ENCODE measurements at regions not wholly inside any gene's neighbourhood (a gene's known extent, or its start where the extent isn't known, plus 50 kb on each side); places are given as distances from the start of the nearest gene placed in this dataset.

GRCh38 chr12:63090716-63091115, 60.3 kb downstream of the AVPR1A start:
- no peak for DNase-seq

DNA sequence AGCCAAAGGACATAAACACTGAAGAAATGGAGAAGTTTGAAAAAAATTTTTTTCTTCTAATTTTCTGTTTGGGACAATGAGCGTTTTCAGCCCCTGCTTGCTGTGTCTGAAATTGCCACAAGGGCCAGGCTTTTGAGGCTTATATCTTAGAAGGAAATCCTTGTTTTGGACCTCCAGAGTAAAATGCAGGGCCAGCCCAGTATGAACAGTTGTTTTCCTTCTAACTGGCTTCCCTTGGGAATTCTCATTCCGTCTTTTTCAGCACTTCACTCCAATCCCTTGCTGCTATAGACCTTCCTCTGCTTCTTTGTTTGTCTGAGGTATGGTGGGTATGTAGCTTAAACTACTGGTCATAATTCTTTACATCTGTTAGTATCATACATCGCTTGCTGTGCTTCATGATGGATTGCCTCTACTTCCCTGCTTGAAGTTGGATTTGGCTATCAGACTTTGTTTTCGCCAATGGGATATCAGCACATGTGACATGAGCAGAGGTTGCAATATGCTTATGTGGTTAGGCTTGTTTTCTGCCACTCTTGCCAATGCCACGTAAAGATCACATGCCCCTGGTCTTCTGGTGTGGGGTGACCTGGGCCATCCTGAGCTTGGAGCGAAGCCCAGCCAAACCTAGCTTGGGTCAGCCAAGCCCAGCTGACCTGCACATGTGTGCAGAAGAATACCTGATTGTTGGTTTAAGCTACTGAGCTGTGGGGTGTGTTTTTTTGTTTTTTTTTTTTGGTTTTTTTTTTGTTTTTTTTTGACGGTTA, 64.7 kb downstream of the AVPR1A start:
- DNase-seq = no peak

GRCh38 chr12:63085120-63085519, 65.9 kb downstream of the AVPR1A start:
- no peak for DNase-seq

DNA sequence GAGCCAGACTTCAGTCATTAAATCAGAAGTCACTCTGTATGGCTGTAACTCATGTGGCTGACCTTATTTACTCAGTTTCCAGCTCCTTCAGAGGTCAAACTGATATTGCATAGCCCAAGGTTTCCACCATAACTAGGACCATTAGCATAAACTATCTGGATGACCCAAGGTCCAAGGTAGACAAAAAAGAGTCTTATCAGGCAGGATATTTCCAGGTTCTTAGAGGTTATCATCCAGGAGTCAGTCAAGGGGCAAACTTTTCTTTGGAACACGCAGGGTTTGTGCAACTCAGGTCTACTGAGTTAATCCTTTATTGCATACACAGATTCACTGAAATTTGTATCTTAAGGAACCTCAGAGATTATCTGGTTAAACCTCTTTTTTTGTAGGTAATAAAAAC, 66.5 kb downstream of the AVPR1A start:
- DNase-seq = no peak

GRCh38 chr12:63083046-63083445, 68.0 kb downstream of the AVPR1A start:
- no peak for DNase-seq

DNA sequence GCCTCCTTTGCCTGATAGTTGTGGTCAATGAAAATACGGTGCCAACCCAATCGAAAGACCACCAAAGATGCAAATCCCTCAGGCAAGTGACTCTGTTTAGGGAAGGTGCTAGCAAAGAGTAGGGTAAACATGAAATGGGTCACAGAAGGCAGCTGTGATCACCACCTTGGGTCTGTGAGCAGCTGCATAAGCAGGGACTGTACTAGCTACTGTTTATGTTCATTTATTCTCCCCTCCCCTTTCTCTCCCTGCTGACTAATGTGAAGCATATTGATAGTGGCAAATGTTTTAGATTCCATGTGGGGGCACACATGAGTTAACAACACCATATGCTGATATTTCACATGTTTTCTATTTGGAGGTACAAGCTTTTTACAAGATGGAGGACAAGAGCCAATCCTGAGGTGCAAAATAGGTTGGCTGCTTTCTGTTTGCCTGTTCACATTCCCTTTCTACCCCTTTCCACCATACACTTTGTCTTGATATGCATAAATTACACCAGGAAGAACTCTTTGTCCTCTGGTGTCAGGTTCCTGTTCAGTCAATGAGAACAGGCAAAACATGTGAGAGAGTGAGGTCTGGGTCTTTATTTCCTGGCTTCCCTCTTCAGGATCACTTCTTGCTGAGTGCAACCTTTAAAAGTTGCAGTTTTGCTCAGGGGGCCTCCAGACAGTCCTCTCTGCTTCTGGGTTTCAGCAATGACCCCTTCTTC, 71.1 kb downstream of the AVPR1A start:
- DNase-seq = no peak

- DNase-seq = no peak
Measured at GRCh38 chr12:63078906-63079305, 72.1 kb downstream of the AVPR1A start.

GRCh38 chr12:63075376-63076060, 75.5 kb downstream of the AVPR1A start:
- DNase-seq = no peak

DNA sequence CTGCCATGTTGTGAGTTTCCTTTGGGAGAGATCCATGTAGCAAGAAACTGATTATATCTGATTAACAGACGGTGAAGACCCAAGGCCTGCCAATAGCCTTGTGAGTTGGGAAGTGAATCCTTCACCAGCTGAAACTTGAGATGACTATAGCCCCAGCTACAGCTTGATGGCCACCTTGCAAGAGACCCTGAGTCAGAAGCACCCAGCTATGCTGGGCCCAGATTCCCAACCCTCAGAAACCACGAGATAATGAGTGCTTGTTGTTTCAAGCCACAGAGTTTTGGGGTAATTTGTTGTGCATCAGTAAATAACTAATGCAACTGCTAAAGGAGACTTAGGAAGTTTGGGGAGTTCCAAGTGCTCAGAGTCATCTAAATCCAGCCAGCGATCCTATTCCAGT, 80.3 kb downstream of the AVPR1A start:
- DNase-seq = no peak

DNA sequence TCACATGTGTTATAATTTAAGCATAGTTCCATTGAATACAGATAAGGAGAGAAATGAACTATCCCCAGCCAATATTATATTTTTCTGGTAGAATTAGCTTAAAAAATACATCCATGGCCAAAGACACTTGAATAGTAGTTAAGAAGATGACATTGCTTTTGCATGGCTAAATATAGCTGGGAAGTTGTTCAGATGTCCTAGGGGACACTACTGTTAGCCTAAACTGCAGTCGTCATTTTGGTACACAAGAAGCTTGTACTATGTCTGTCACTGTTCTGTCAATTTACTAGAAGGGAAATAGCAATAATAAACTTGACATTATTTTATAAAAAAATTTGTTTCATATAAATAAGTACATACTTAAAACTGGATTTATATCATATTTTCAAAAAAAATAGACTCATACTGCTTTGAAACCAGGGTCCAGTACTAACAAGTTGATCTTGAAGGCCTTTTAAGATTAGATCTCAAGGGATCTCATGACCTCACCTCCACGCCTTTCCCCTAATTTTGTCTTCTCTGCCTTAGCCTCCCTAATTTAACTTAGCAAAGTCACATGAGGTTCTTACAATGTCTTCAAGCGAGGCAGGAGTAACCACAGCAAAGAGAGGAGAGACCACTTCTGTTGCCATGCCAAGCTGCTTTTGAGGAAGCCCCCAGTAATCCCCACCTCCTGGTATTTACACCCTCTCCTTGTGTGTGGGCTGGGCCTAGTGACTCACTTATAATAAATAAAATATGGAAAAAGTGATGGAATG, 81.0 kb downstream of the AVPR1A start:
- no peak for DNase-seq

- peak; percentile 34 for DNase-seq
Measured at GRCh38 chr12:63068857-63069442, 82.1 kb downstream of the AVPR1A start.

DNA sequence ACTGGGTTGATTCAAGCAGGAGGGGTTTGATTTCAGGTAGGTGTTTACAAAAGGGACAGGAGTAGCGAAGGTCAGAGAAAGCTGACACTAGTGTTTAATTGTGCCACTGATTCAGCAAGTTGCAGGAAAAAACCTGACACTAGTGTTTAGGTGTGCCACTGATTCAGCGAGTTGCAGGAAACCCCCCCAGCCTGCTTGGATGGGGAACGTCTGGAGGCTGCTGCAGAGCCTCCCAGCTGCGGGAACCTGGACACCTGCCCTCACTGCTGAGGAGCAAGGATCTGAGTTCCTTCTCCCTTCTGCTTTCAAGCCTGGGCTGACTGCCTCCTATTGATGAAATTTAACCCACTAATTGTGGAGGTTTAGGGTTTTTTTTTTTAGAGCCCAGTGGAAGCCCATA, 84.2 kb downstream of the AVPR1A start:
- no peak for DNase-seq

GRCh38 chr12:63066136-63066535, 84.9 kb downstream of the AVPR1A start:
- DNase-seq = no peak

DNA sequence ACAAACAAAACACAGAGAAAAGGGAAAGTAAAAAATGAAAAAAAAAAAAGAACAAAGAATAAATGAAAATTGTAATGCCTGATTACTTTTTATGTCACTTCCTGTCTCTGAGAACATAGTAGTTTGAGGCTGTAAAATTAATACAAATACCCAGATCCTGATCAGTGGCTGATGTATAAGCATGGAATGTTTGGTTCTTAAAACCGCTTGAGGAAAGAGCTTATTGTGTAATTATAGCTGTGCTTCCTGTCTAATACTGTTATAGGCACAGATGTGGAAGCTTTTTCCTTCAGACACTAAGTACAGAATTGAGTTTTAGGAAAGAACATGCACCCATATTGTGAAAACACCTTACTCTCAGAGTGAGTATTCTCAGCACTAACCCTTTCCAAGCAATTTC, 86.9 kb downstream of the AVPR1A start:
- DNase-seq = no peak

GRCh38 chr12:63056649-63057048, 94.4 kb downstream of the AVPR1A start:
- DNase-seq = no peak

- no peak for DNase-seq
Measured at GRCh38 chr12:63052696-63053095, 98.3 kb downstream of the AVPR1A start.

GRCh38 chr12:63047146-63047545, 103.9 kb downstream of the AVPR1A start:
- no peak for DNase-seq

DNA sequence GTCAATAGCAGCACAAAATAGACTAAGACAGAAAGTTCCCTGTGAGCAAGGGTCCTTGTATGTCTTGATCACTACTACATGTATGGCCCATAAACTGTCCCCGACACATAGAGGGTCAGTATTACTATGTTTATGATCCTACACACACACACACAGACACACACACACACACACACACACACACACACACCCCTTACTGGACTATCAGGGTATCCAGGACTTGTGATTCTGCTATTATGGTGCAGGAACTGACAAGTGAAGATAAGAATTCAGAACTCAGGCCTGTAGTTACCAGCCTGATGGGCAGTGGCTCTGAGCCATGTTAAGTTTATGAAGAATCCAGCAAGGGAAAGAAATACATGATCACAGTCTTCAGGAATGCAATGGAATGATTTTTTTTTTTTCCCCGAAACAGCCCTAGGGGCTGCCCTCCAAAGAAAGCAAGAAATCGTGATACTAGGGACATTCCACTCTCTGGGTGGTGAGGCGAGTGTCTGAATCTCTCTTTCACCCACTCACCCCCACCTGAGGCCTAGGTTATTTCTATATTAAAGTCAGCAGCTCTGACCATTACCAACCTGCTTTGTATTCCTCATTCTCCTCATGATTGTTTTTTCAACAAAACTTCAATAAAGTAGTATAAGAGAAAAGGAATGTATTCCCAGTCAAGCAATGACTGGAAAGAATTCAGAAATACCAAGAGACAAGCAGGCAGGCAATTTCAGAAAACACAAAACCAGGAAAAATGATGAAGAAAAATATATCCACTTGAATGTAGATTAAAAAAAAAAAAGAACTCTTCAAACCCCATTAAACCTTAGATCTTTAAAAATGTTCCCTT, 105.8 kb downstream of the AVPR1A start:
- no peak for DNase-seq

DNA sequence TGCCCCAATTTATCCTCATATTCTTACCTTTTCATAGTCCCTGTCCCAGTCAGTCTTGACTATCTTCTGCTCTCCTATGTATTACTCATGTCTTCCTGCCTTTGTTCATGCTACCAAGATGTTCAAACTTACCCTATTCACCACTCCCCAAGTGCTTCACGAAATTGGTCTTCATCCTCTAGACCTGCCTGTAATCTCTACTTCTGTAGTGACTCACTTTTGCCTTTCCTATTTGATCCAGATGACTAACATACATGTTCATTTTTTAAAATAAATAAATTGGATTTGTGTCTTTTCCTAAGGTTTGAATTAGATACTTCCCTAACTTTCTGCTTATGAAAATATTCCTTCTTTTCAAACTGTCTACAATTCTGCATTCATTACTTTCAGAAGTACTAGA, 107.7 kb upstream of the PPM1H start:
- DNase-seq = no peak

DNA sequence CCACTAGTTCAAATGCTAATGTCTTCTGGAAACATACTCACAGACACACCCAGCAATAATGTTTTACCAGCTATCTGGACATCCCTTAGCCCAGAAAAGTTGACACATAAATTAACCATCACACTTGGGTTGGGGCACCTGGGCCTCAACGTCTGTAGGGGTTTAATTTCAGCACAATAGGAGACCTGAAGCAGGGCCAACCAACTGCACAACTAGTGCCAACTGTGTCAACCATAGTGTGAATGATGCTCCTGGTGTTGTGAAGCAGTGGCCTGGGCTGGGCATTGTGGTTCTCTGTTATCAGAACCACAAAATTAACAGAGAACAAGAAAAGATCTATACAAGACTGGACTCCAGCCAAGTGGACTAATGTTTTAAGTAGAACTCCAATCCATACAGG, 106.7 kb upstream of the PPM1H start:
- DNase-seq = no peak

- no peak for DNase-seq
Measured at GRCh38 chr12:63040526-63041220, 105.7 kb upstream of the PPM1H start.

Data from NCI-H345 (cell line).